Activated CD8-positive, alpha-beta memory T cell treated with anti-CD3 and anti-CD28 coated beads for 36 hours (primary cell): ENCODE measurements at regions not wholly inside any gene's neighbourhood (a gene's known extent, or its start where the extent isn't known, plus 50 kb on each side); places are given as distances from the start of the nearest gene placed in this dataset.

Experiments used
- CTCF ChIA-PET: fragments of 350-600 bp; sonication (Branson Sonifier 250); formaldehyde crosslinking; loops from one replicate; lab custom pipeline; 2021; ENCODE audit warnings: antibody characterized with exemption; lab: Charles Lee
- POLR2A ChIA-PET: fragments of 350-600 bp; sonication (Branson Sonifier 250); formaldehyde crosslinking; loops from one replicate; lab custom pipeline; 2021; ENCODE audit warnings: antibody characterized with exemption; lab: Charles Lee

GRCh38 chr6:27631609-27631916, 158.7 kb upstream of the ZNF184 start:
- CTCF ChIA-PET = no interaction called here

GRCh38 chr6:27630727-27631608, 158.1 kb upstream of the ZNF184 start:
- POLR2A ChIA-PET = interaction anchor here (0.6 kb wide), 2 partner anchors 236 to 1095 kb away, joined by 3 to 4 read pairs; no protein-coding TSS in a partner anchor
- CTCF ChIA-PET = no interaction called here

More at GRCh38 chr6:27631609-27631916, 158.7 kb upstream of the ZNF184 start:
- POLR2A ChIA-PET = interaction anchor here (0.6 kb wide), 1 partner anchor 1095 kb away, joined by 4 read pairs; no protein-coding TSS in a partner anchor

DNA sequence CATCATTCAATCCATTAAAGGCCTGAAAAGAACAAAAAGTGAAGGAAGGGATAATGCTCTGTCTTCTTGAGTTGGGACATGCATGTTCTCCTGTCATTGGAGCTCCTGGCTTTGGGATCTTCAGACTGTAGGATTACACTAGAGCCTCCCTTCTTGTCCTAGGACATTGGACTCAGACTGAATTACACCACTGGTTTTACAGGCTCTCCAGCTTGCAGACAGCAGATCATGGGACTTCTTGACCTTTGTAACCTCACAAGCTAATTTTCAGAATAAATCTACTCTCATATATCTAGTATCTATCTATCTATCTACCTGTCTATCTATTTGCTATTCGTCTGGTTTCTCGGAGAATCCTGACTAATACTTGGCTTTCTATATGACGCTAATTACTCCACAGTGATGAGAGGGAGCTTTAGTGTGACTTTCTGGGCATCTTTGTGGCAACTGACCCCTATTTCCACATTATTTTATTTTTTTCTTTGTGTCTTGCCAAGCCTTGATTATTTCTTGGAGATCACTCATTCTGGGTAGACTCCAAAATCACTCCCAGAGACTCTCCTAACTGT, 151.9 kb upstream of the ZNF184 start:
- ChIA-PET CTCF (no interaction called here), POLR2A (no interaction called here)

DNA sequence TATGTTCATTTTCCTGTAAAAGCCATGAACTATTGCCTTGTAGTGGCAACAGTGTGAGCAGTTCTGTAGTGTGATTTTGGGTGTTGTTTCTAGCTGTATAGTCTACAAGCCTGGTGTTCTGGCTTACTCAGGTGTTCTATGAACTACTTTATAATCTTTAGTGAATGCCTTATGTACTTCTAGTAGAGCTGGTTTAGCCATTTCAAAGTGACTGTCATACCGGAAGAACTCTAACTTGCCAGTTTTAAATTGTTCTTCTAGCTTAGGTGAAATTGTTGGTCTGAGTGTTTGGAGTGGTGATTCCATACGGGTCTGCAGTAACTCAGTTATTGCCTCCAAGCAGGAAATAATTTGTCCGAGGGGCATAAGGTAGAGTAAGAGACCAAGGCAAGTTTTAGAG, 150.2 kb upstream of the ZNF184 start:
- ChIA-PET POLR2A (no interaction called here), CTCF (interaction anchor here (1.1 kb wide), 1 partner anchor 14 kb away, joined by 6 read pairs; no protein-coding TSS in a partner anchor)

GRCh38 chr6:27619436-27619835, 146.5 kb upstream of the ZNF184 start:
- POLR2A ChIA-PET = no interaction called here

GRCh38 chr6:27617700-27618689, 145.1 kb upstream of the ZNF184 start:
- POLR2A ChIA-PET = no interaction called here

More at GRCh38 chr6:27619436-27619835, 146.5 kb upstream of the ZNF184 start:
- CTCF ChIA-PET = interaction anchor here (0.5 to 2.1 kb wide), 2 partner anchors 10 to 213 kb away, joined by 3 to 6 read pairs; no protein-coding TSS in a partner anchor

GRCh38 chr6:27617046-27617687, 144.3 kb upstream of the ZNF184 start:
- POLR2A ChIA-PET = no interaction called here
- CTCF ChIA-PET = interaction anchor here (1.3 kb wide), 1 partner anchor 305 kb away, joined by 3 read pairs; the partner anchor contains the start of gene POM121L2

More at GRCh38 chr6:27617700-27618689, 145.1 kb upstream of the ZNF184 start:
- CTCF ChIA-PET = interaction anchor here (1.3 to 2.1 kb wide), 2 partner anchors 8 to 306 kb away, joined by 3 to 6 read pairs; partner anchors contain the start of gene POM121L2

GRCh38 chr6:27616328-27617045, 143.6 kb upstream of the ZNF184 start:
- ChIA-PET CTCF (no interaction called here), POLR2A (no interaction called here)

DNA sequence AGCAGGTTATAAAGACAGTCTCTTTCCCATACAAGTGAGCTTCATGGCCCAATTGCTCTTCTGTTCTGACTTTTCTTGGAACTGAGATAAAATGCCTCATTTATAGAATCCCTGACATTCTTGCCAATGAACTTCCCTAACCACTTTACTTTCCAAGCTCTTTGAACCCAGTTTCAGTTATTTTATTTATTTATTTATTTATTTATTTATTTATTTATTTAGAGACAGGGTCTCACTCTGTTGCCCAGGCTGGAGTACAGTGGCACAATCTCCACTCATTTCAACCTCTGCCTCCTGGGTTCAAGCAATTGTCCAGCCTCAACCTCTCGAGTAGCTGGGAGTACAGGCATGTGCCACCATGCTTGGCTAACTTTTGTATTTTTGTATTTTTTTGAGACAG, 138.5 kb upstream of the ZNF184 start:
- POLR2A ChIA-PET = no interaction called here
- CTCF ChIA-PET = no interaction called here

GRCh38 chr6:27608916-27609883, 136.3 kb upstream of the ZNF184 start:
- POLR2A ChIA-PET = no interaction called here

DNA sequence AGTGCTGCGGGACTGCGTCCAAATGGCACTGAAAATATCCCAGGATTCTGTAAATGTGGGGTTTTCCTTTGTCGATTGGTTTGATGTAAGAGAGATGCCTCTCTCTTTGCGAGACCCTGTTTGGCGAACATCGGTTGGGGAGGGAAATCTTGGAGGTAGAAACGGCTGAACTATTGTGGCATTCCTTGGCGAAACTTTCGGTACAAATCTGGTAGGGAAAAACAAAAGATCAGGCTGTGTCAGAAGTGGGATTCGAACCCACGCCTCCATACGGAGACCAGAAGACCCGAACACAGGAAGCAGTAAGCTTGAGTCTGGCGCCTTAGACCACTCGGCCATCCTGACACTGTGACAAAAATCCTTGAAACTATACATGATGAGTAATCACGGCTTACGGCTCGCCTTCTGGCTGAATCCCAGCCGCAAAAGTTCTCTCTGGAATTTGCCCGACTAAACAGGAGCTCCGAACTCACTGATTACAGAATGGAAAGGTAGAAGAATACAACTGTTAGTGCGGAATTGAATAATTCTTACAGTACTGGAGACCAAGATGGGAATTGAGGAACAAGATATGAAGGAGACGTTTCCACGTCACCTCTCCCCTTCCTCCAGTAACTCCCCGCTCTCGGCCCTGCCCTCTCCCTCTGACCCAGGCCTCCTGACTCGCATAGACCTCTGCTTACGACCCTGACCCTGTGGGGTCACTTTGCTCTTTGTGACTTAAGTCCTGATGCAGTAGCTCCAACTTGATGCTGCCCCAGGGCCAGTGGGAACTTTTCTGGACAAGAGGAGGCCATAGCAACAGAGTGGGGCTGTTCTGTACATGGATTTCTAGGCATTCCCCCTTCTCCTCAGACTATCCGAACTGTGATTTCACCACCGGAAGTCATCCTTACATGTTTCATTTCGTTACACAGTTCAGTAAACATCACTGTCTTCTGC, 132.8 kb upstream of the ZNF184 start:
- ChIA-PET CTCF (interaction anchor here (0.6 to 1.0 kb wide), 2 partner anchors 88 to 305 kb away, joined by 3 to 4 read pairs; no protein-coding TSS in a partner anchor), POLR2A (no interaction called here)

More at GRCh38 chr6:27608916-27609883, 136.3 kb upstream of the ZNF184 start:
- CTCF ChIA-PET = interaction anchor here (0.7 to 2.0 kb wide), 4 partner anchors 10 to 296 kb away, joined by 4 to 6 read pairs (median 6); partner anchors contain the start of gene POM121L2

- CTCF ChIA-PET = no interaction called here
These were observed 132.1 kb upstream of the ZNF184 start for GRCh38 chr6:27604986-27605385.

DNA sequence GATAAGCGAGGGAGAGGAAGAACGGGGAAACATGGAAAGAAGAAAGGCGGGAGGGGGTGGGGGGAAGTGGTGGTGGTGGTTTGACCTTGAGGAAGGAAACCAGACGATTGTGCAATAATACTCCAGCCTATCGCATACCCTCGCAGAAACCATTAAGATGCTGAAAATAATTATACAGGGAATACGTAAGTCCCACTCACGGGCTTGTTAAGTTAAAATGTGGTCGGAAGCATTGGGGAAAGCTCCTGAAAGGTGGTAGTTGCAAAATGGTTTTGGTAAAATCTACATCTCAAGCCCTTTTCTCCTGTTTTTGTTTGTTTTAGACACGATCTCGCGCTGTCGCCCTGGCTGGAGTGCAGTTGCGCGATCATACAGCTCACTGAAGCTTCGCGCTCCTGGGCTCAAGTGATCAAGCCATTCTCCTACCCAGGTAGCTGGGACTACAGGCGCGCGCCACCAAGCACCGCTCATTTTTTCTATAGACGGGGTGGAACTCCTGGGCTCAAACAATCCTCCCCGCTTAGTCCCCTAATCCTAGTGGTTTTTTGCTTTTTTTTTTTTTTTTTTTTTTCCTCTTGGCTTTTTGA, 128.9 kb upstream of the ZNF184 start:
- POLR2A ChIA-PET = no interaction called here
- CTCF ChIA-PET = no interaction called here

More at GRCh38 chr6:27604986-27605385, 132.1 kb upstream of the ZNF184 start:
- POLR2A ChIA-PET = interaction anchor here (0.7 kb wide), 1 partner anchor 261 kb away, joined by 3 read pairs; no protein-coding TSS in a partner anchor

- POLR2A ChIA-PET = no interaction called here
- CTCF ChIA-PET = no interaction called here
These were observed 127.1 kb upstream of the ZNF184 start for GRCh38 chr6:27599859-27600532.
